ENCODE measurements at regions not wholly inside any gene's neighbourhood (a gene's known extent, or its start where the extent isn't known, plus 50 kb on each side); places are given as distances from the start of the nearest gene placed in this dataset.
"Not testable (repeated sequence)": the region's sequence is repeated elsewhere in the genome, so short reads cannot be mapped to it uniquely, and the experiment has no call there.

GRCh38 chr9:17075146-17075757 is 59.6 kb upstream of the CNTLN start:
- Histone ChIP-seq H3K4me1 (no peaks in the 10 kb centered on the region), H3K27ac (no peak overlapping the region), H3K36me3 (no peaks in the 10 kb centered on the region), H3K9me3 (no peaks in the 10 kb centered on the region), H3K27me3 (no peaks in the 10 kb centered on the region), H3K4me3 (no peak overlapping the region)
- TF ChIP-seq CTCF (IDR thresholded peaks at IDR 0.05), result no peak
- no peak for ATAC-seq
- intact Hi-C loops (cut with DNase I), result no loop called here
- DNase-seq, result no peak

- H3K4me3 ChIP-seq; intact Hi-C loops (cut with DNase I); H3K27ac ChIP-seq; DNase-seq; ATAC-seq; H3K27me3 ChIP-seq; H3K4me1 ChIP-seq; H3K36me3 ChIP-seq; H3K9me3 ChIP-seq: not testable (repeated sequence)
These were observed 62.3 kb upstream of the CNTLN start for GRCh38 chr9:17072563-17072962.

- intact Hi-C loops (cut with DNase I), result no loop called here
- ATAC-seq, result no peak
- no peak overlapping the region for H3K27ac ChIP-seq
These were observed 66.2 kb upstream of the CNTLN start for GRCh38 chr9:17068671-17069070.

GRCh38 chr9:17065062-17065461 is 69.8 kb upstream of the CNTLN start:
- TF ChIP-seq CTCF (IDR thresholded peaks at IDR 0.05), result no peak
- Histone ChIP-seq H3K4me1 (no peaks in the 10 kb centered on the region), H3K27ac (no peak overlapping the region), H3K4me3 (no peak overlapping the region), H3K27me3 (no peaks in the 10 kb centered on the region), H3K36me3 (no peaks in the 10 kb centered on the region), H3K9me3 (no peaks in the 10 kb centered on the region)
- ATAC-seq (no peak), DNase-seq (no peak)
- intact Hi-C loops (cut with DNase I), result no loop called here

More at GRCh38 chr9:17068671-17069070, 66.2 kb upstream of the CNTLN start:
- no peak for DNase-seq
- Histone ChIP-seq H3K9me3 (no peaks in the 10 kb centered on the region), H3K4me1 (no peaks in the 10 kb centered on the region), H3K4me3 (no peak overlapping the region), H3K36me3 (no peaks in the 10 kb centered on the region), H3K27me3 (no peaks in the 10 kb centered on the region)
- no peak for TF ChIP-seq CTCF (IDR thresholded peaks at IDR 0.05)

- H3K27ac ChIP-seq, result no peak overlapping the region
- ATAC-seq (no peak), DNase-seq (no peak)
- no peaks in the 10 kb centered on the region for H3K4me1 ChIP-seq
- no peaks in the 10 kb centered on the region for H3K9me3 ChIP-seq
- H3K4me3 ChIP-seq, result no peak overlapping the region
- H3K27me3 ChIP-seq, result no peaks in the 10 kb centered on the region
- intact Hi-C loops (cut with DNase I), result no loop called here
- no peaks in the 10 kb centered on the region for H3K36me3 ChIP-seq
- no peak for TF ChIP-seq CTCF (IDR thresholded peaks at IDR 0.05)
These were observed 70.3 kb upstream of the CNTLN start for GRCh38 chr9:17064558-17064957.

GRCh38 chr9:17063535-17064135 is 71.2 kb upstream of the CNTLN start:
- no peak overlapping the region for H3K27ac ChIP-seq
- H3K36me3 ChIP-seq, result no peaks in the 10 kb centered on the region
- DNase-seq (no peak), ATAC-seq (peak; percentile 90)
- H3K27me3 ChIP-seq, result no peaks in the 10 kb centered on the region
- H3K4me1 ChIP-seq, result no peaks in the 10 kb centered on the region
- no peaks in the 10 kb centered on the region for H3K9me3 ChIP-seq
- intact Hi-C loops (cut with DNase I), result no loop called here
- H3K4me3 ChIP-seq, result no peak overlapping the region
- TF ChIP-seq CTCF (IDR thresholded peaks at IDR 0.05), result peak; percentile 76
